Embryonic facial prominence (tissue), 1 donor: ENCODE measurements at regions not wholly inside any gene's neighbourhood (a gene's known extent, or its start where the extent isn't known, plus 50 kb on each side); places are given as distances from the start of the nearest gene placed in this dataset.
"Not testable (repeated sequence)": the region's sequence is repeated elsewhere in the genome, so short reads cannot be mapped to it uniquely, and the experiment has no call there.

Experiments used
- DNase-seq: peaks from one replicate; pipeline ENCODE4 v3.0.0-alpha.2; 2016; ENCODE audit errors: extremely low spot score

DNA sequence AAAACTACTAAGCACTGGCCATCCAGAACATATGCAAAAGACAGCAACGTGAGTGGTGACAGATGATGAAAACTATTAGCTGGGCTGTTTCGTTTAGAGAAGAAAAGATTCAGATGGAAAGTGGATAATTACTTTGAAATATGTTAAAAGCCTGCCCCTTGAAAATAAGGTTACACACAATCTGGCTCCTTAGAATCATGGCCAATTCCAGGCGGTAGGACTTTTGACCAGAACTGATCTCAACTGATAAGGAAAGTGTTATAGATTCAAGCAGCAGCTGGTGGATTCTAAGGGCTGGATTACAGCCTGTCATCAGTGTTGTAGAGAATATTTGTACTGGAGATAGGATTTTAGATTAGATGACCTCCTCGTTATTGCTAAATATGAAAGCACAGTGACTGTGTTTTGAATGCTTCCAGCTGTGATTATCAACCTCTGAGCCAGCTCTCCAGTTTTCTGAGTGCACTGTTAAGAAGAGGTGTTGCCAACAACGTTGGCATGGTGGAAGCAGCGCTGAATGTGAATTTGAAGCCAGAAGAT lies 75.1 kb downstream of the KBTBD2 start:
- not testable (repeated sequence) for DNase-seq

- DNase-seq: not testable (repeated sequence)
Measured at GRCh38 chr7:32814779-32815178, 76.8 kb downstream of the KBTBD2 start.

DNA sequence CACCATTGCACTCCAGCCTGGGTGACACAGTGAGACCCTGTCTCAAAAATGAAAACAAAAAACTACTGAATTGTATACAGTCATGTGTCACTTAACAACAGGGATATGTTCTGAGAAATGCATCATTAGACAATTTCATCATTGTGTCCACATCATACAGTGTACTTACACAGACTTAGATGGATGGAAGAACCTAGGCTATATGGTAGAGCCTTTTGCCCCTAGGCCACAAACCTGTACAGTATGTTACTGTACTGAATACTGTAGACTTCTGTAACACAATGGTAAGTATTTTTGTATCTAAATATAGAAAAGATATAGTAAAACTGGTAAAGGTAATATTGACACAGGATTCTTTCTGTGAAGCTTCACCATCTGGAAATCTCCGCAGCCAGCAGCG lies 81.7 kb downstream of the KBTBD2 start:
- DNase-seq: no peak

DNA sequence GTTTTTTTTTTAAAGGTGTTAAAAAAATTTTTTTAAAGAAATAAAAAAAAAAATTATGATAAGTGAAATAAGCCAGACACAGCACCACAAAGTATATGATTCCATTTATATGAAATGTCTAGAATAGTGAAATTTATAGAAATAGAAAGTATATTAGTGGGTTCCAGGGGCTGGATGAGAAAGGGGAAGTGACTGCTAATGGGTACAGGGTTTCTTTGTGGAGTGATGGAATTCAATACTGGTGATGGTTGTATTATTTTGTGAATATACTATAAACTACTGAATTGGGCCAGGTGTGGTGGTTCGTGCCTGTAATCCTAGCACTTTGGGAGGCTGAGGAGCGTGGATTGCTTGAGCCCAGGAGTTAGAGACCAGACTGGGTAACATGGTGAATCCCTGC lies 82.2 kb downstream of the KBTBD2 start:
- DNase-seq: no peak

- DNase-seq: no peak
Measured at GRCh38 chr7:32803406-32804141, 88.0 kb downstream of the KBTBD2 start.

DNA sequence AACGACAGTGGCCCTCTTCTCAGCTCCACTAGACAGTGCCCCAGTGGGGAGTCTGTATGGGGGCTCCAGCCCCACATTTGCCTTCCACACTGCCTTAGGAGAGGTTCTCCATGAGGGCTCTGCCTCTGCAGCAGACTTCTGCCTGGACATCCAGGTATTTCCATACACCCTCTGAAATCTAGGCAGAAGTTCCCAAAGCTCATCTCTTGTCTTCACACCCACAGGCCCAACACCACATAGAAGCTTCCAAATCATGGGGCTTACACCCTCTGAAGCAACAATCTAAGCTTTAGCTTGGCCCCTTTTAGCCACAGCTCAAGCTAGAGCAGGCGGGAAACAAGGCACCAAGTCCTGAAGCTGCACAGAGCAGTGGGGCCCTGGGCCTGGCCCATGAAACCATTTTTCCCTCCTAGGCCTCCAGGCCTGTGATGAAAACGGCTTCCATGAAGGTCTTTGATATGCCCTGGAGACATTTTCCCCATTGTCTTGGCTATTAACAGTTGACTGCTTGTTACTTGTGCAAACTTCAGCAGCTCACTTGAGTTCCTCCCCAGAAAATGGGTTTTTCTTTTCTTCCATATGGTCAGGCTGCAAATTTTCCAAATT lies 89.2 kb downstream of the KBTBD2 start:
- no peak for DNase-seq

GRCh38 chr7:32793053-32793452 lies 98.5 kb downstream of the KBTBD2 start:
- not testable (repeated sequence) for DNase-seq

- not testable (repeated sequence) for DNase-seq
Measured at GRCh38 chr7:32790766-32791430, 100.7 kb downstream of the KBTBD2 start.

GRCh38 chr7:32789266-32789665 lies 102.3 kb downstream of the KBTBD2 start:
- not testable (repeated sequence) for DNase-seq

- DNase-seq: not testable (repeated sequence)
Measured at GRCh38 chr7:32788174-32788573, 103.4 kb downstream of the KBTBD2 start.

GRCh38 chr7:32785365-32785944 lies 106.1 kb downstream of the KBTBD2 start:
- not testable (repeated sequence) for DNase-seq

DNA sequence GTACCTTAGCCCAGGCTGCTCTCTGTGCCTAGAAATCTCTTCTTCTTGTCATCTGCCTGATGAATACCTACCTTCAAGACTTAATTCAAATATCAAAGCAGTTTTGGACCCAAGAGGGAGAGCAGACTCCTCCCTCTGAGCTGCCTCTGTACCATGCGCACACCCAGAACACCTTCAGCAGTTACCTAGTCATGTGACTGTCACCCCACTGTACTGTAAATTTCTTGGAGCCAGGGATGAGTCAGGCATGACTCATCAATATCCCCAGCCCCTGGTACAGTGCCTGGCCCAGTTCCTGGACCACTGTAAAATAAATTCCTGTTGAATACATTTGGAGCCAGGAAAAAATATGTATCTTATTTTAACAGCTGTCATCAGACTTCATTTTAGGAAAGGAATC lies 111.7 kb downstream of the KBTBD2 start:
- not testable (repeated sequence) for DNase-seq

DNA sequence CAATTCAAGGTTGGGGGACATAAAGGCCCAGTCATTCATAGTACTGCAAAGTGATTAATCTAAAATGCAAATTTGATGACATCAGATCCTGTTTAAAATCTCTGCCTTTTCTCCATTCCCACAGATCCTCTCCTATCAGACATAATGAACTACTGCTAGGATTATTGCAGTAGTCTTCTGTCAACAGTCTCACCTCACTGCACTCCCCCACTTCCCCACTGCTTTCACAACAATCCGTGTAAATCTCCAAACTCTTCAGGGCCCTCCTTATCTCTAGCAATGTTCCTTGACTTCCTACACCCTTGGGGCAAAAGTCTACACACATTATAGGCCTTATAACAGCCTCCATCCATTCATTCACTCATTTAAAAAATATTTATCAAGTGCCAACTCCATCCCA lies 112.4 kb downstream of the KBTBD2 start:
- no peak for DNase-seq

DNA sequence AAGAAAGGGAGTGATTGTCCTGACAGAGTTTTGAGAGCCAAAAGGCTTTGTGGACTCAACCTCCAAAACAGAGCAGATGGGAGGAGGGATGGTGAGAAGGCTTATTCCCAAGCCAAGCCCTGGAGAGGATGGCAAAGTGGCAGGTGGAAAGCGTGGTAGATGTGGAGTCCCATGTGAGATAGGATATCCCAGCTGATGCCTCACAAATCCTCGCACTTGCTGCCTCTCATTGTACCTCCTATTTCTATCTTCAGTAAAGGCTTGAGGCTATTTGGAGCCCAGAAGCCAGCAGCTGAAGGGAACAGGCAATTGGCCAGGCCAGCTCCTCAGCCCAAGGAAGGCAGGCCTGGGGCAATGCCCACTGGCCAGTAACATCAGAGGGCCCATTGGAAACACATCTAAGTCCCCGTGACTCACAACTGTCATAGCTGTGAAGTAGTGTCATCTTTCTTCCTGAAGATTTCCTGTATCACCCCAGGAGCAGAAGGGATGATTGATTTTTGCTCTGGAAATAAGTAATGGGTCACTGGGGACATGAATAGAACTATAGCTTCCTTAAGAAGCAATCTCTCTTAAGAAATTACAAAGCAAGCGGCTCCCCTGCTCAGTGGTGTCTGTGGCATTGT lies 114.4 kb downstream of the KBTBD2 start:
- DNase-seq: not testable (repeated sequence)

DNA sequence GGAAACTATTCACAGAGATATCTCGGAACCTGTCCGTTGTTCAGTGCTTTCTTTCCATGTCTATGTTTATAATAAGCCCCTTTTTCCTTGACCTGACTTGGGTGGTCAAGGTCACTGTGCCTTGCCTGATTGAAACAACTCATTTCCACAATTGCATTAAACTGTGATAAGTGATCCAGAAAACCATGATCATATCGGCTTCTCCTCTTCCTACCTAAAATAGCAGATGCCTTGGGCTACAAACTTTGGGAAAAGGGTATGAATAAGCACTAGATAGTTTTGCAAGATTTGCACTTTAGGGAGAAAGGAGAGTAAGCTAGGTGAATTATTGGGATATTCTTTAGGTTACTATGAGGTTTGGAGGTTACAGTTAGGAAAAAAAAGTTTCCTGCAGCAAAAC lies 115.2 kb downstream of the KBTBD2 start:
- DNase-seq: not testable (repeated sequence)

- DNase-seq: not testable (repeated sequence)
Measured at GRCh38 chr7:32775809-32776208, 115.8 kb downstream of the KBTBD2 start.

DNA sequence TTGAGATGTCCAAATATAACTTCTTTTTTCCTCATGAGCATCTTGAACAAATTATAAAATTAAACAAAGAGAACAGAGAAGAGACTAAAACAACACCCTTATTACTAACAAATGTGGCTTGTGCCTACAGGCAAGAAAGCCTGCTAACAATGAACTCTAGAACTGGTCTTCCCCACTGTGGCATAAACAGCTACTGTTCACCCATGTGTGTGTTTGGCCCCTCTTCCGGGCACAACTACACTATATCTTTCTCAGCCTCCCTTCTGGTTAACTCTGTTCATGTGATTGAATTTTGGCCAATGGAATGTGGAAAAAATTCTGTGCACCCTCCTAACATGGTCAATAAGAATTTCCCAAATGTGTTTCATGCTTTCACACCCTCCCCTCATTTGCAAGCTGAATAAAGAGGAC lies 117.0 kb downstream of the KBTBD2 start:
- DNase-seq: no peak

- not testable (repeated sequence) for DNase-seq
Measured at GRCh38 chr7:32768866-32769510, 122.6 kb downstream of the KBTBD2 start.

- not testable (repeated sequence) for DNase-seq
Measured at GRCh38 chr7:32768338-32768737, 123.2 kb downstream of the KBTBD2 start.

DNA sequence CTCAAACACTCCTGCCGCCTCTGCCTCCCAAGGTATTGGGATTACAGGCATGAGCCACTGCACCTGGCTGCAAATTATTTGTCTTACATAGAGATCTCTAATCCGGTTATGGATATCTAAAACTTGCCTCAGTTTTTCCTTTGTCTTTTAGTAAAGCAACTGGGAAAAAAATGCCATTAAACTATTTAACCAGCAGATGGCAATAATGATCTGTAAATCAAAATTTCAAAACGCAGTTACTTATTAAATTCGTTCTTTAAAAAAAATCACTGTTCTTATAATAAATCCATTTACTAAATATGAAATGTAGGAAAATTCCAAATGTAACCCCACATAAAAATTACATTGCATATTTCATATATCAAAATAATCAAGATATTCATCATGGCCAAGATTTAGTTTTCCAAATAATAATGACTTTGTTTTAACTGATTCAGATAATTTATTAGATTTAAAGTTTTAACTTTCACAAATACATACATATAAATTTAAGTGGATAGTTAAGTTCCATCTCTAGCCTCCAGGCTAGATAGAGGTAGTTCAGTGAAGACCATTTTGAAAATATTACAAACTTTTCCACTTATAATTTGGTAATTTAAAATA lies 125.8 kb downstream of the KBTBD2 start:
- not testable (repeated sequence) for DNase-seq

GRCh38 chr7:32765185-32765584 lies 126.4 kb downstream of the KBTBD2 start:
- no peak for DNase-seq
